Vagina (tissue), 2 donors: ENCODE measurements at regions not wholly inside any gene's neighbourhood (a gene's known extent, or its start where the extent isn't known, plus 50 kb on each side); places are given as distances from the start of the nearest gene placed in this dataset.

ENCODE experiments used
- DNase-seq, 2 donors: peaks; one replicate each; pipeline ENCODE4 v3.0.0-alpha.2; 2017; ENCODE audit errors: extremely low spot score in 2 of 2
- H3K27ac ChIP-seq: fragments of 200-600 bp; sonication (generic); one replicate; pipeline ENCODE4 v1.5.1; 2019
- H3K27me3 ChIP-seq: fragments of 200-600 bp; sonication (generic); one replicate; pipeline ENCODE4 v1.5.1; 2019
- H3K36me3 ChIP-seq, 2 donors: fragments of 200-600 bp; sonication (generic); one replicate each; pipeline ENCODE4 v1.5.1; 2017 to 2019
- H3K4me1 ChIP-seq: fragments of 200-600 bp; sonication (generic); one replicate; pipeline ENCODE4 v1.5.1; 2019
- H3K4me3 ChIP-seq, 2 donors: fragments of 200-600 bp; sonication (generic); 1 replicate in 1 of 2; 2 replicates in 1 of 2; pipeline ENCODE4 v1.5.1; 2016 to 2019
- H3K9me3 ChIP-seq: fragments of 200-600 bp; sonication (generic); one replicate; pipeline ENCODE4 v1.5.1; 2019
- POLR2A ChIP-seq, 2 donors: fragments of 450-650 bp; IDR thresholded peaks; one replicate each; pipeline ENCODE4 v1.6.1; 2017; ENCODE audit warnings: antibody characterized with exemption in 2 of 2, mild to moderate bottlenecking in 2 of 2, moderate library complexity in 2 of 2
- POLR2AphosphoS5 ChIP-seq, 2 donors: sonication (generic); formaldehyde crosslinking; IDR thresholded peaks; one replicate each; pipeline ENCODE4 v1.9.0; 2017; ENCODE audit warnings: antibody characterized with exemption in 2 of 2, mild to moderate bottlenecking in 2 of 2, low read depth in 1 of 2; ENCODE audit not compliant: insufficient read depth in 1 of 2
- intact Hi-C: fragments of 100-400 bp; cut with DNase I; formaldehyde crosslinking; loops from one replicate; pipeline ENCODE4 v1.15.1; 2023
- TF ChIP-seq, protein P1 (sequence below), 3 experiments: fragments of 450-650 bp in 2 of 3; fragments of 200-600 bp in 1 of 3; sonication (generic) in 1 of 3; IDR thresholded peaks; one replicate each; pipeline ENCODE4 v1.5.1; 2017 to 2019; ENCODE audit warnings: antibody characterized with exemption in 3 of 3, mild to moderate bottlenecking in 2 of 3, moderate library complexity in 2 of 3

DNA sequence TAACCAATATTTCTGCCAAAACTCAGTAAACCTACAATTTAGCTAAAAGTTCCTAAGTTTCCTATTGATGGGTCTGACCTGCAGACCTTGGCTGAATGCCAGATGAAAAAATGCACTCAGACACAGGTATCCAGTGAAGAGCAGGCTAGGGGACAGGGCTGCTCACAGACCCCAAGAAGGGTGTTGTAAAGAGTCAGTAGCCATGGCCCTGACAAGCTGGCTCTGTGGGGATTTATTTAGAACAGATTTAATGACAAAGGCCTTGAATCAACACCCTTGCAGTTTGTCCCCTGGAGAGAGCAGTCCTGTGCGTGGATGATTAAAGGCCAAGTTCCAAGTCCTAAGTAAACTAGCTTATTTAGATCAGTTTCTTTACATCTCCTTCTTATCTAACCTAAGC, 1243.2 kb upstream of the ADGRL4 start:
- TF ChIP-seq POLR2A (IDR thresholded peaks at IDR 0.05) (no peak), POLR2AphosphoS5 (IDR thresholded peaks at IDR 0.05; ENCODE audit: insufficient read depth in 1 of 2, low read depth in 1 of 2) (no peak)
- TF ChIP-seq, protein P1, sequence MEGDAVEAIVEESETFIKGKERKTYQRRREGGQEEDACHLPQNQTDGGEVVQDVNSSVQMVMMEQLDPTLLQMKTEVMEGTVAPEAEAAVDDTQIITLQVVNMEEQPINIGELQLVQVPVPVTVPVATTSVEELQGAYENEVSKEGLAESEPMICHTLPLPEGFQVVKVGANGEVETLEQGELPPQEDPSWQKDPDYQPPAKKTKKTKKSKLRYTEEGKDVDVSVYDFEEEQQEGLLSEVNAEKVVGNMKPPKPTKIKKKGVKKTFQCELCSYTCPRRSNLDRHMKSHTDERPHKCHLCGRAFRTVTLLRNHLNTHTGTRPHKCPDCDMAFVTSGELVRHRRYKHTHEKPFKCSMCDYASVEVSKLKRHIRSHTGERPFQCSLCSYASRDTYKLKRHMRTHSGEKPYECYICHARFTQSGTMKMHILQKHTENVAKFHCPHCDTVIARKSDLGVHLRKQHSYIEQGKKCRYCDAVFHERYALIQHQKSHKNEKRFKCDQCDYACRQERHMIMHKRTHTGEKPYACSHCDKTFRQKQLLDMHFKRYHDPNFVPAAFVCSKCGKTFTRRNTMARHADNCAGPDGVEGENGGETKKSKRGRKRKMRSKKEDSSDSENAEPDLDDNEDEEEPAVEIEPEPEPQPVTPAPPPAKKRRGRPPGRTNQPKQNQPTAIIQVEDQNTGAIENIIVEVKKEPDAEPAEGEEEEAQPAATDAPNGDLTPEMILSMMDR (IDR thresholded peaks at IDR 0.05), result no peak
- no peaks in the 10 kb centered on the region for H3K27me3 ChIP-seq
- no peaks in the 10 kb centered on the region for H3K9me3 ChIP-seq
- H3K27ac ChIP-seq, result no peak overlapping the region
- H3K4me1 ChIP-seq, result no peaks in the 10 kb centered on the region
- no peak for DNase-seq
- intact Hi-C loops, result no loop called here
- no peaks in the 10 kb centered on the region for H3K36me3 ChIP-seq
- H3K4me3 ChIP-seq, result no peak overlapping the region

DNA sequence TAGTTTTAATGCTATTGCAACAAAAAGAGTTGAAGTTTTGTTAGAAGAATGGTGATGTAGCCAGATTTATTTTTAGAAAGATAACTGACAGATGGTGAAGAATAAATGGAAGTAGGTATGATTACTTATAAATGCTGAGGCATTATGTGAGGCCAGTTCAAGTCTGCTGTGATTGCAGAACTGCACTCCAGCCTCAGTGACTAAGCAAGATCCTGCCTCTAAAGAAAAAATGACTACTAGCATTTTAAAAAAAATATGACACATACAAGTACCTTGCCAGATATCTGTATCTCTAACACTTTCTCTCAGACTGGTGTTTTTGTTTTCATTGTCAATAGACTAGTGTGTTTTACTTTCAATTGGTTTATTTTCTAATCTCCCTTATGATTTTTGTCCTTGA, 1242.4 kb upstream of the ADGRL4 start:
- DNase-seq, result no peak
- no peaks in the 10 kb centered on the region for H3K36me3 ChIP-seq
- H3K4me1 ChIP-seq, result no peaks in the 10 kb centered on the region
- H3K27me3 ChIP-seq, result no peaks in the 10 kb centered on the region
- intact Hi-C loops, result no loop called here
- no peak overlapping the region for H3K27ac ChIP-seq
- H3K9me3 ChIP-seq, result no peaks in the 10 kb centered on the region
- H3K4me3 ChIP-seq, result no peak overlapping the region
- no peak for TF ChIP-seq POLR2A (IDR thresholded peaks at IDR 0.05)
- no peak for TF ChIP-seq POLR2AphosphoS5 (IDR thresholded peaks at IDR 0.05; ENCODE audit: insufficient read depth in 1 of 2, low read depth in 1 of 2)
- TF ChIP-seq, protein P1 (IDR thresholded peaks at IDR 0.05), result no peak

DNA sequence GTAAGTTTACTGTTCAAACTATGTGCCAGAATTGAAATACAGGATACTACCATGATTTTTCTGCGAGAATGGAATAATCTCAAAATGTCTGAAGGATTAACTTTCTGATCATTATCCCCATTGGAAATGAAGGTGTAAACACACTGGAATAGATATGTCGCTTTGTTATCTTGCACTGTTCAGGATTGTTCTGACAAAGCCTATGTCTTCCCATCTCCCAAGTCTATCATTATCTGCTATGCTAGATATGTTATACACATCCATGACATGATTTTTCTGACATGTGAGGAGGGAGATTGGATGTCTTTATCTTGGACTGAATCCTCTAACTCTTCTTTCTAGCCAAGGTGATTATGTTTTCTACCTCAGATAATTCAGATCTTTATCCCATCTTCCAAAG, 1239.3 kb upstream of the ADGRL4 start:
- Histone ChIP-seq H3K4me3 (no peak overlapping the region), H3K27me3 (no peaks in the 10 kb centered on the region), H3K4me1 (no peaks in the 10 kb centered on the region), H3K27ac (no peak overlapping the region), H3K36me3 (no peaks in the 10 kb centered on the region), H3K9me3 (no peaks in the 10 kb centered on the region)
- intact Hi-C loops, result no loop called here
- DNase-seq, result no peak
- TF ChIP-seq, protein P1 (IDR thresholded peaks at IDR 0.05), result no peak
- TF ChIP-seq POLR2A (IDR thresholded peaks at IDR 0.05) (no peak), POLR2AphosphoS5 (IDR thresholded peaks at IDR 0.05; ENCODE audit: insufficient read depth in 1 of 2, low read depth in 1 of 2) (no peak)

DNA sequence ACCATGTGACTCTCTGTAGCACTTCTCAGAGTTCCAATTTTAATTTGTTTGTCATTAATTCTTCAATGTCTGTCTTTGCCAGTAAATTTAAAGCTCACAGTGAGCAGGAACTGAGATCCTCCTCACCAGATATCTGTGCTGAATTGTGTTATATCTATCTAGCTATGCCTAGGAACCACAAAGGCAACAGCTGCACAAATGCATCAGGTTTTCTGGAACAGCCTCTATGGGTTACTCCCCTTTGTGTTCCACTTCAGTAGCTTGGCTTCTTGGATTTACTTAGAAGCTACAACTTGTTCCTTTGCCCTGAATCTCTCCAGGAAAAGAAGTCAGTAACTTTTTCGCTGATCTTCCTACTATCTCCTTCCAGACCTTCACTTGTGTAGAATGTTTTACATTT, 1237.8 kb upstream of the ADGRL4 start:
- DNase-seq, result no peak
- Histone ChIP-seq H3K4me1 (no peaks in the 10 kb centered on the region), H3K4me3 (no peak overlapping the region), H3K9me3 (no peaks in the 10 kb centered on the region), H3K27ac (no peak overlapping the region), H3K27me3 (no peaks in the 10 kb centered on the region), H3K36me3 (no peaks in the 10 kb centered on the region)
- TF ChIP-seq POLR2A (IDR thresholded peaks at IDR 0.05), result no peak
- intact Hi-C loops, result no loop called here

DNA sequence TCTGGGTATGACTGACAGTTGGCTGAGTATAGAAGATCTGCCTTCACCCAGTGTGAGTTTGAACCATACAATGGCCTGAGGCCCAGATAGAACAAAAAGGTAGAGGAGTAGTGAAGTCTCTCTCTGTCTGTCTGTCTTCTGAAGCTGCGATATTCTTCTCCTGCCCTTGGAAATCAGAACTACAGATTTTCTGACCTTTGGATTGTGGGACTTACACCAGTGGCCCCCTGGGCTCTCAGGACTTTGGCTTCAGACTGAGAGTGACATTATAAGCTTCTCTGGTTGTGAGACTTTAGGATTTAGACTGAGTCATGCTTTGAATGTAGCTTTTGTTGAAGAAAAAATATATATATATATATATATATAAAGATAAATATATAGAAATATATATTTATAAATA, 1235.0 kb upstream of the ADGRL4 start:
- no peaks in the 10 kb centered on the region for H3K9me3 ChIP-seq
- TF ChIP-seq POLR2AphosphoS5 (IDR thresholded peaks at IDR 0.05; ENCODE audit: insufficient read depth in 1 of 2, low read depth in 1 of 2), result no peak
- TF ChIP-seq, protein P1 (IDR thresholded peaks at IDR 0.05), result no peak
- no peak for TF ChIP-seq POLR2A (IDR thresholded peaks at IDR 0.05)
- H3K27ac ChIP-seq, result no peak overlapping the region
- no peak overlapping the region for H3K4me3 ChIP-seq
- DNase-seq, result no peak
- intact Hi-C loops, result no loop called here
- no peaks in the 10 kb centered on the region for H3K27me3 ChIP-seq
- no peaks in the 10 kb centered on the region for H3K36me3 ChIP-seq
- H3K4me1 ChIP-seq, result no peaks in the 10 kb centered on the region

DNA sequence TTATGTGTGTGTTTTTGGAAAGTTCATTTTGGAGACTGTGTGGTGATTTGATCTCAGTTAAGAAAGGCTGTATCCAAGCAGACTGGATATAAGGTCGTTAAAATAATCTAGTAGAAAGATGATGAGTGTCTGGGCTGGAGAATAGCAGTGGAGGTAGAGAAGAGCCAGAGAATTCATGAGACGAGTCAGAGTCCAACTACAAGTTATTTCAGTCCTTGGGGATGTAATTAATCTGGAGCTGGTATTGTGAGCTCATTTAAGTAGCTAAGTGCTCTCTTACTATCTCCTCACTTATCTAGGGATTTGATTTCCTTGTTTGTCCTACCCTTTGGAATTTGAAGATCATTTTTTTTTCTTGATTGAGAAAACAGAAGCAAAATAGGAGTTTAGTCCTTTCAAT, 1219.0 kb upstream of the ADGRL4 start:
- Histone ChIP-seq H3K36me3 (no peaks in the 10 kb centered on the region), H3K27me3 (no peaks in the 10 kb centered on the region), H3K4me1 (no peaks in the 10 kb centered on the region), H3K9me3 (no peaks in the 10 kb centered on the region), H3K4me3 (no peak overlapping the region), H3K27ac (no peak overlapping the region)
- TF ChIP-seq POLR2A (IDR thresholded peaks at IDR 0.05) (no peak), POLR2AphosphoS5 (IDR thresholded peaks at IDR 0.05; ENCODE audit: insufficient read depth in 1 of 2, low read depth in 1 of 2) (no peak)
- TF ChIP-seq, protein P1 (IDR thresholded peaks at IDR 0.05), result no peak
- intact Hi-C loops, result no loop called here
- no peak for DNase-seq
